Breast epithelium (tissue), 3 donors: ENCODE measurements at regions not wholly inside any gene's neighbourhood (a gene's known extent, or its start where the extent isn't known, plus 50 kb on each side); places are given as distances from the start of the nearest gene placed in this dataset.

Experiments used
- POLR2A ChIP-seq: fragments of 450-650 bp; IDR thresholded peaks from one replicate; pipeline ENCODE4 v1.6.1; 2016; ENCODE audit warnings: antibody characterized with exemption, mild to moderate bottlenecking, moderate library complexity
- POLR2AphosphoS5 ChIP-seq, 3 donors: sonication (generic); formaldehyde crosslinking; IDR thresholded peaks; one replicate each; pipeline ENCODE4 v1.6.1; 2017; ENCODE audit warnings: antibody characterized with exemption in 3 of 3
- TF ChIP-seq, protein P1 (sequence below), 3 donors: fragments of 450-650 bp; IDR thresholded peaks; one replicate each; pipeline ENCODE4 v1.5.1; 2016 to 2017; ENCODE audit warnings: antibody characterized with exemption in 3 of 3, mild to moderate bottlenecking in 3 of 3, moderate library complexity in 3 of 3

- TF ChIP-seq, protein P1, sequence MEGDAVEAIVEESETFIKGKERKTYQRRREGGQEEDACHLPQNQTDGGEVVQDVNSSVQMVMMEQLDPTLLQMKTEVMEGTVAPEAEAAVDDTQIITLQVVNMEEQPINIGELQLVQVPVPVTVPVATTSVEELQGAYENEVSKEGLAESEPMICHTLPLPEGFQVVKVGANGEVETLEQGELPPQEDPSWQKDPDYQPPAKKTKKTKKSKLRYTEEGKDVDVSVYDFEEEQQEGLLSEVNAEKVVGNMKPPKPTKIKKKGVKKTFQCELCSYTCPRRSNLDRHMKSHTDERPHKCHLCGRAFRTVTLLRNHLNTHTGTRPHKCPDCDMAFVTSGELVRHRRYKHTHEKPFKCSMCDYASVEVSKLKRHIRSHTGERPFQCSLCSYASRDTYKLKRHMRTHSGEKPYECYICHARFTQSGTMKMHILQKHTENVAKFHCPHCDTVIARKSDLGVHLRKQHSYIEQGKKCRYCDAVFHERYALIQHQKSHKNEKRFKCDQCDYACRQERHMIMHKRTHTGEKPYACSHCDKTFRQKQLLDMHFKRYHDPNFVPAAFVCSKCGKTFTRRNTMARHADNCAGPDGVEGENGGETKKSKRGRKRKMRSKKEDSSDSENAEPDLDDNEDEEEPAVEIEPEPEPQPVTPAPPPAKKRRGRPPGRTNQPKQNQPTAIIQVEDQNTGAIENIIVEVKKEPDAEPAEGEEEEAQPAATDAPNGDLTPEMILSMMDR (IDR thresholded peaks at IDR 0.05) = no peak
- no peak for TF ChIP-seq POLR2AphosphoS5 (IDR thresholded peaks at IDR 0.05)
- TF ChIP-seq POLR2A = no peak
Observed at GRCh38 chr1:88330201-88330600, 353.9 kb upstream of the PKN2 start.
